ENCODE measurements at regions not wholly inside any gene's neighbourhood (a gene's known extent, or its start where the extent isn't known, plus 50 kb on each side); places are given as distances from the start of the nearest gene placed in this dataset.
"Not testable (repeated sequence)": the region's sequence is repeated elsewhere in the genome, so short reads cannot be mapped to it uniquely, and the experiment has no call there.

GRCh38 chr3:773433-773832, 319.4 kb upstream of the CNTN6 start:
- intact Hi-C loops (cut with micrococcal nuclease); ATAC-seq; DNase-seq: not testable (repeated sequence)

- no peak for ATAC-seq
- DNase-seq: no peak
- intact Hi-C loops (cut with micrococcal nuclease): no loop called here
Measured at GRCh38 chr3:775178-775880, 317.5 kb upstream of the CNTN6 start.

DNA sequence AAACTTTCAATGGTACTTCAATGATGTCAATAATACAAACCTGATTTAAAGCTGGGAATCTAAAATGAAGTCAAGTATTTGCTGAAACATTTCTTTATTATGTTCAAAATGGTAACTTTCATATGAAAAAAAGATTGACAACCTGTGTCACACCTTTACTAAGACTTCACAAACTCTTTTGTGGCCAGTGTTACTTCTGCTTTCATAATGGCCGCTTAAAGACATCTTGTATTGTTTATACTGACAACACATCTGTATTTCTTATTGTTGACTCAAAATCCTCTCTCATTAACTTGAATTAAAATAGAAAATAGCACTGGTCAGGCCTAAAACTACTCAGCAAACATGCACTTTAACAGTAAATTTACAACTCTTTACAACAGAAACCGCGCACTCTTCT, 312.3 kb upstream of the CNTN6 start:
- intact Hi-C loops (cut with micrococcal nuclease): no loop called here
- no peak for ATAC-seq
- DNase-seq: no peak

DNA sequence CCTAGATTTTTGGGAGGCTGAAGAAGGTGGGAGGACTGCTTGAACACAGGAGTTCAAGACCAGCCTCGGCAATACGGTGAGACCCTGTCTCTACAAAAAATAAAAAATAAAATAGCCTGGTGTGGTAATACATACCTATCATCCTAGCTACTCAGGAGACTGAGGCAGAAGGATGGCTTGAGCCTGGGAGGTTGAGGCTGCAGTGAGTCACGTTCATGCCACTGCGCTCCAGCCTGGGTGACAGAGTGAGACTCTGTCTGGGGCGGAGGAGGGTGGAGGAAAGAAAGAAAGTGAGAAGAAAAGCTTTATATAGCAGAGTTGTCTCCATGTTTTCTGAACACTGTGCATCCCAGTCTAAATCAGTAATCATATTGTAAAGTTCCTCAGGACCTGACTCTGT, 301.4 kb upstream of the CNTN6 start:
- ATAC-seq (no peak), DNase-seq (no peak)
- intact Hi-C loops (cut with micrococcal nuclease): no loop called here

GRCh38 chr3:792630-793029, 300.2 kb upstream of the CNTN6 start:
- intact Hi-C loops (cut with micrococcal nuclease): no loop called here

GRCh38 chr3:804211-804610, 288.6 kb upstream of the CNTN6 start:
- intact Hi-C loops (cut with micrococcal nuclease): no loop called here
- no peak for DNase-seq
- no peak for ATAC-seq

More at GRCh38 chr3:792630-793029, 300.2 kb upstream of the CNTN6 start:
- ATAC-seq (no peak), DNase-seq (no peak)

- no peak for DNase-seq
- no peak for ATAC-seq
- intact Hi-C loops (cut with micrococcal nuclease): no loop called here
Measured at GRCh38 chr3:805326-805725, 287.5 kb upstream of the CNTN6 start.

DNA sequence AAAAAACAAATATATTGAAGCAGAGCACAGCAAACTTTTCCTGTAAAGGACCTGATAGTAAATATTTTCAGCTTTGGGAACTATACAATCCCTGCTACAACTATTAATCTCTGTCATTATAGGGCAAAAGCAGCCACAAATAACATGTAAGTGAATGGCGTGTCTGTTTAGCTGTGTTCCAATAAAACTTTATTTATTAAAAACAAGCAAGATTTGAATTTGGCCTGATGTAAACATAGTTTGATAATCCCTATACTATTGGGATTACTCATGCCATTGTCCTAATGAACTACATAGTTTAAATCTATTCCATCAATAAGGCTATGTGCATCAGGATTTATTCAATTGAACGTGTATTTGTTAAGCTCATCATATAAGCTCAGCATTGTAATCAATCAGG, 286.8 kb upstream of the CNTN6 start:
- intact Hi-C loops (cut with micrococcal nuclease): no loop called here
- no peak for DNase-seq
- ATAC-seq: no peak

- no peak for ATAC-seq
- DNase-seq: no peak
- intact Hi-C loops (cut with micrococcal nuclease): no loop called here
Measured at GRCh38 chr3:816605-817004, 276.2 kb upstream of the CNTN6 start.

DNA sequence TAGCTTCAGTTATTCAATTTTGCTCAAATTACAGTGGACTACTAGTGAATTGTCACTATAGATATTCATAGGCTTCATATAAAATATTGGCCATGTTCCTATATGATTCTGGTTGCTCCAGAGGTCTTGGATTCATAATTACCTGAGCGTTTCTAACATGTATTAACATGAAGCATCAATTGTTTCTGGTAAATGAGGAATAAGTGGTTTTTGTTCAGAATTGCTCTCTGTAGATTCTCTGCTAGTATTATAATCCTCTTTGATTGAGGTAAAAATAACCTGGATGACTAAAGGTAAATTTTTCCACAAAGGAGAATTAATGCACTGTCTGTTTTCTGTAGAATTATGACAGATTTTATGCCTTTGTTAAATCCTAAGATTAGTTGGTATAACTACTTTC, 258.1 kb upstream of the CNTN6 start:
- intact Hi-C loops (cut with micrococcal nuclease): no loop called here
- ATAC-seq: no peak
- DNase-seq: no peak

DNA sequence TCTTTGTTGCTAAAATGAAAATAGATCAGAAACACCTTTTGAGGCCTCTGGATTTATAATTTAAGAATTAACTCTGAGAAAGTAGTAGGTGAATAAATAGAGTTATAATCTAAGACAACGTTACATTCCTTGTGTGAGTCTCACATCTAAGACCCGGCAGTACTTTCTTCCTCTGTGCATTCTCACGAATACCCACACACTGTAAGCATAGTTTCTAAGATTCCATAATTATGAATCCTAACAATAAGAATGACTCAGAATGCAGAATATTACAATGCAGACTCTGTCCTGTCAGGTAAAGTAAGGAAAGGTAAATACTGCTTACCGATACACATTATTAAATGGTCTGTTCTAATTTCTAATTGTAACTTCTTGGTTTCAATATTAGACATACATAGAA, 257.7 kb upstream of the CNTN6 start:
- no peak for DNase-seq
- no peak for ATAC-seq
- intact Hi-C loops (cut with micrococcal nuclease): no loop called here

- ATAC-seq: no peak
Measured at GRCh38 chr3:839981-840380, 252.8 kb upstream of the CNTN6 start.

GRCh38 chr3:851098-851790, 241.6 kb upstream of the CNTN6 start:
- no peak for ATAC-seq
- DNase-seq: no peak
- intact Hi-C loops (cut with micrococcal nuclease): no loop called here

More at GRCh38 chr3:839981-840380, 252.8 kb upstream of the CNTN6 start:
- no peak for DNase-seq
- intact Hi-C loops (cut with micrococcal nuclease): no loop called here

- intact Hi-C loops (cut with micrococcal nuclease): no loop called here
- ATAC-seq: no peak
- DNase-seq: no peak
Measured at GRCh38 chr3:852033-852432, 240.8 kb upstream of the CNTN6 start.

GRCh38 chr3:853489-853888, 239.3 kb upstream of the CNTN6 start:
- DNase-seq: no peak
- intact Hi-C loops (cut with micrococcal nuclease): no loop called here

DNA sequence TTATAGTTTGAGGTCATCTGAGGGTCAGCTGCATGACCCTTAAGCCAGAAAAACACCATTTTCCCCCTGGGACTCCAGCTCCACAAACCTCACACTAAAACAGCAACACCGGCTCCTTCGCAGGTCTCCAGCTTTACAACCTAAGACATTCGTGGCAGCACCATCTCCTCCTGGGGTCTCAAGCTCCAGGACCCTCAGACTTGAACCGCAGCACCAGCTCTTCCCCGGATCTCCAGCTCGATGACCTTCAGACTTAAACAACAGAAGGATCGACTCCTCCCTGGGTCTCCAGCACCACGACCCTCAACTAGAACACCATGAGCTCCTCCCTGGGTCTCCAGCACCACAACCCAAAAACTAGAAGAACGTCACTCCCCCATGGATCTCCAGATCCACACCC, 233.7 kb upstream of the CNTN6 start:
- ATAC-seq: no peak
- intact Hi-C loops (cut with micrococcal nuclease): no loop called here
- DNase-seq: no peak

More at GRCh38 chr3:853489-853888, 239.3 kb upstream of the CNTN6 start:
- ATAC-seq: no peak

DNA sequence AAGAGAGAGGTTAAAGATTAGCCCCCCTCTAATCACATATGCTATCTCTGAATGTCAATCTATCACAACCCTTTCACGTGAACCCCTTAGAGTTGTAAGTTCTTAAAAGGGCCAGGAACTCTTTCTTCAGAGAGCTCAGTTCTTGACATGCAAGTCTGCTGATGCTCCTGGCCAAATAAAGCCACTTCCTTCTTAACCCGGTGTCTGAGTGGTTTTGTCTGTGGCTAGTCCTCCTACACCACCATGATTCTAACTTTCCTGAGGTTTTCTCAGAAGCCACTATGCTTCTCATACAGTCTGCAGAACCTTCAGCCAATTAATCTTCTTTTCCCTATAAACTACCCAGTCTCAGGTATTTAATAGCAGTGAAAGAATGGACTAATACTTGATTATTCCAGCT, 231.1 kb upstream of the CNTN6 start:
- intact Hi-C loops (cut with micrococcal nuclease): no loop called here
- ATAC-seq (no peak), DNase-seq (no peak)

- ATAC-seq (no peak), DNase-seq (no peak)
- intact Hi-C loops (cut with micrococcal nuclease): no loop called here
Measured at GRCh38 chr3:869269-869668, 223.6 kb upstream of the CNTN6 start.

- intact Hi-C loops (cut with micrococcal nuclease): no loop called here
- no peak for DNase-seq
- no peak for ATAC-seq
Measured at GRCh38 chr3:869734-870133, 223.1 kb upstream of the CNTN6 start.

GRCh38 chr3:871651-872050, 221.2 kb upstream of the CNTN6 start:
- ATAC-seq (no peak), DNase-seq (no peak)
- intact Hi-C loops (cut with micrococcal nuclease): no loop called here

DNA sequence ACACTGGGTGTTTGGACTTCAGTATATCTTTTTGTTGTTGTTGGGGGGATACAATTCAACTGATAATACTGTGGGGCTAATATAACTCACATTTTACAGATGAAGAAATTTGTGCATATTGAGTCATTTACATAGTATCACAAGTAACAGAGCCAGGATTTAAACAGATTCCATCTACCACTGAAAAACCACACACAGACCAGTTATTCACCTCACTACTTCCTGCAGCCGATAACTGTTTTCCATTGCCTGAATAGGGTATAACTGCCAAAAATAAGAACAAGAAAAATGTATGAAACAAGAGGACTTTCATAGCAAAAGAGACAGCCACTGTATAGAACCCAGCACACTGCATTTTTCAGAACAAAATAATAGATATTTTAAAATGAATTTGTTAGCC, 215.8 kb upstream of the CNTN6 start:
- no peak for DNase-seq
- no peak for ATAC-seq
- intact Hi-C loops (cut with micrococcal nuclease): no loop called here
